ENCODE measurements at regions not wholly inside any gene's neighbourhood (a gene's known extent, or its start where the extent isn't known, plus 50 kb on each side); places are given as distances from the start of the nearest gene placed in this dataset.

DNA sequence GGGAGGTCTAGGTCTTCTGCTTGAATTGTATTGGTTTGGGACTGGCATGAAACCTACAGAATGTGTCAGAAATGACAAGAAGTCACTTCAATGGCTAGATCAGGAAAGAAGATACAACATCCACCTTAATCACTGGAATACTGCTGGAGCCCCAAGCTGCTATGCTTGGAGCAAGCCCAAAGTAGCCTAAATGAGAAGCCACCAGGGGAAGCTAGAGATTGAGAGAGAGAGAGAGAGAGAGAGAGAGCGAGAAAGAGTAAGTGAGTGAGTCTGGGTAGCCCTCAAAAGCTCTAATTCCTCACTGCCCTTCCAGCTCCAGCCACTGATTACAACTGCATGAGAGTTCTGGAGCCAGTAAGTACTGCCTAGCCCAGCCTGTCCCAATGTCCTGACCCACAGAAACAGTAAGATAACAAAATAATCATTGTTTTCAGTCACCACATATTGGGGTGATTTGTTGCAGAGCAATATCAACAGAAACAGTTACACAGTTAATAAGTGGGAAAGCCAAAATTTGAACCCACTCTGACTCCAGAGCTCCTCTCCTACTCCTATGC, 529.2 kb upstream of the GOLIM4 start:
- no peak for FAIRE-seq

DNA sequence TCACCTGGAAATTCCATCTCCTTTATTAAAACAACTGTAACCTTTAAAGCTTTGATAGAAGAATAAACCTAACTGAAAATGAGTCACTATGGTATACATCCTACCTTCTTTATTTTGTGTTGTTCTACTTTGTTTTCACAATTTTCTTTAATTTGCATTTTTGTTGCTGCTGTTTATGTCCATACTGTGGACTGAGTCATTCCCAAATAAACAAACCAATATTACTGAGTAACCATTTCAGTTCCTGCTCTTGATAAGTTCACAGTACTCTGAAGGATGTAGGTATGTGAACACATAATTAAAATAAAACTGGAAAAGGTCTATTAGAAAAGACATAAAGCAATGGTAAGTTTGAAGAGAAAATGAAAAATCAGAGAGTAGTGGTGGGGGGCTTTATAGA, 528.5 kb upstream of the GOLIM4 start:
- no peak for FAIRE-seq

DNA sequence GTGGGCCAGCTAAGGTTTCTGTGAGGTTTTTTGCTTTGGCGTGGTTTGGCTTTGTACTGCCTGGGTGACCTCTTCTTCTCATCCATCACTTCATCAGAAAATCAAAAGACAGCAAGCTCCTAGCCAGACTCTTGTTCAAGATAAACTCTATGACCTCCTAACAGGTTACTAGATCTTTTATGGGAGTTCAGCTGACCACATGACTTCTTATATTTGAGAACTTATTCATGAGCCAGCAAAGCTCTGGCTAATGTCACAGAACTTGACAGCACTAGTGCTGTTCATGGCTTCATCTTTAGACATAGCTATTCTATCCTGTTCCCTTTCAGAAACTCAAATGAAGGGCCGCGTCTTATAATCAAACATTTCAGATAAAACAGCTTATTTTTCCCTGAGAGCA, 527.1 kb upstream of the GOLIM4 start:
- FAIRE-seq = no peak

DNA sequence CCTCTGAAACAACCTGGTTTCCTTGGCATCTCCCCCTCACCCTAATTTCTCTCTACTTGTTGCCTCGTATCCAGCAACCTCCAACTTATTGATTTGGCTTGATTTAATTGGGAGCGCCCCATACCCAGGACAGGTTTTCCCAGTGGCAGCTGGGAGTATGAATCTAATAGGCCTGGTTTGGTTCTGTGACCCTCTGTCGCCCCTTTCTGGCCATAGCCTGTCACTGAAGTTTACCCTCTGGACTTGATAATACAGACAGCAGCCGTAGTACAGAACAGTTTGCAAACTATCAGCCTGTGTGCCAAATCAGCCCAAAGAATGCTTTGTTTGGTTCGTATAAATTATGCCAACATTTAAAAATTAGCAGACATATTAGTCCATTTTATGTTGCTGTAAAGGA, 525.1 kb upstream of the GOLIM4 start:
- FAIRE-seq = no peak

DNA sequence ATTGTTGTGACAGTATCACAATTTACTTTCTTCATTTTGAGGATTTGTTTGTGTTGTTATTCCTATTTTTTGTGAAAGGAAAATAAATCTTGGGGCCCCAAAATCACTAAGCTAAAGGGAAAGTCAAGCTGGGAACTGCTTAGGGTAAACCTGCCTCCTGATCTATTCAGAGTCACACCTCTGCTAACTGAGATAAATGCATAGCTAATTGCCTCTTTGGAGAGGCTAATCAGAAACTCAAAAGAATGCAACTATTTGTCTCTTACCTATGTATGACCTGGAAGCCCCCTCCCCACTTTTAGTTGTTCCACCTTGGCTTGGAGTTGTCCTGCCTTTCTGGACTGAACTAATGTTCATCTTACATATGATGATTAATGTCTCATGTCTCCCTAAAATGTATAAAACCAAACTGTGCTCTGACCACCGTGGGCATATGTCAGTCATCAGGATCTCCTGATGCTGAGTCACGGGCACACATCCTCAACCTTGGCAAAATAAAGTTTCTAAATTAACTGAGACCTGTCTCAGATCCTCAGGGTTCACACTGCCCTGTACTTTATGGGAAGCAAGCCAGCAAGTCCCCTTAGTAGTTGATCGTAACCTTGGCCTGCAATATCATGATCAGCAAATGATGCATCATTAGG, 523.2 kb upstream of the GOLIM4 start:
- FAIRE-seq = no peak

DNA sequence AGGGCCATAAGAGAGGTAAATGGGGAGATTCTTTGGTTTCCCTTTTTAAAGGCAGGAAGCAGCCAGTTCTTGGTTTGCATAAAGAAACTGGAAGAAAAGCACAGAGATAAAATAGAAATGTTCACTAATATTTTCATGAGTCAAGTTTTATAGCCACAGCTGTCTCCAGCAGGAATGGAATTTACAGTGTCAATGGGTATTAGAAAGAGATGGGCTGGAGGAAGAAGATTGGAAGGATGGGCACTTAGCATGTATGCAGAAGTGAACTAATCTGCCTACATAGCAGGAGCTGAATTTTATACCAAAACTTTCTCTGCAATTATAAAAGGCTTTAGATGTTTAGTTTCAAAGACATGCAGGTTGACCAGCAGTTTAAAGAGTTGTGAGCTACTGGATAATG, 521.9 kb upstream of the GOLIM4 start:
- no peak for FAIRE-seq

DNA sequence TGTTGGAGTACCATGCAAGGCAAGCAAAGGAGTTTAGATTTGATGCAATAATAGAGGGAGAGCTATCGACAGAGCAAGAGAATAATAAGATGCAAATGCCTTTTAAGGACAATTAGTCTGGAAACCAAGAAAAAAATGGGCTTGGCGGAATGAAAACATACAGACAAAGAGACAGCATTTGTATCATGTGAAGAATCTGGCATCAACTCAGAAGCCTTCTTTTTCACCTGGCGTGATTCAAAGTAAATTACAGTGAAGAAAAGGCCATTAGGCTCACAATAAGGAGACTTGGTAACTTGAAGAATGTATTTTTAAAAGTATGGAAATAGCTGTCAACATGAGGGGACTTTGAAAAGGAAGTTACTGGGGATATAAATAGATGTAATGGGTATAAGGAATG, 521.2 kb upstream of the GOLIM4 start:
- no peak for FAIRE-seq

DNA sequence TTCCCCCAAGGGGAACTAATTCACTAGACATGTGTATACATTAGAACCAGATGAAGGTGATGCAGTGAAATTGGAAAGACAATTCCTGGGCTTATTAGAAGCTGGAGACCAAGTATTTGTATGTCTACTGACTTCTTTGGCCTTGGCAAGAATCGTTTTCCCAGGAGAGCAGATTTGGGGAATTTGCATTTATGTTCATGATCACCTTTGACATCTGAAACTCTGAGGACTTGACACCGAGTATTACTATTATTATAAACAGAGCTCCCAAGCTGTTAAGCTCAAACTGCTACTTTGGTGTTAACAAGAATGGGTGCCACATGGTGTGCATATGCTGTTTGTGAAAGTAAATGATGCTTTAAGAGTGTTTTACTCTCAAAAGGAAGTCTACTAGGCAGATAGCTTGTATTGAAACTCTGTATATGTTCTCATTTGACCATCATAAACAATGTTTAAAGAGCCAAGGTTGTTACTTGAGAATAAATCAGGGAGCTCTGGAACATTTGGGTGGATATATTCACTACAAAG, 519.8 kb upstream of the GOLIM4 start:
- FAIRE-seq = no peak

DNA sequence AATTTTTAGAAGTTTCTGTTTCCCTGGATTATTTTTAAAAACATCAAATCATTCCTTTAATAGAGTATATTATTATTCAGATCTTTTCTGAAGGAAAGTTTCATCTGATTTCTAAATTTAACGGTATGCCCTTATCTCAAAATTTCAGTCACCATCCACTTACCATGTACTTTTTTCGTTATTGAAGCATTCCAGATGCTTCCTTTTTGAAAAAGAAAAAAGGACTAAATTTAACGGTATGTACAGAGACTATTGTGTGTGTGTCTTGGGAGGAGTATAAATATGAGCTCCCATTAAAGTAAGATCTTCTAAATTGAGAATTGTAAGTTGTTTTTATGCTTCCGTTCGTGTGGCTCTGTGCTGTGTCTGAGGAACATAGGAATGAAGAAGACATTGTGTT, 517.4 kb upstream of the GOLIM4 start:
- FAIRE-seq = no peak

DNA sequence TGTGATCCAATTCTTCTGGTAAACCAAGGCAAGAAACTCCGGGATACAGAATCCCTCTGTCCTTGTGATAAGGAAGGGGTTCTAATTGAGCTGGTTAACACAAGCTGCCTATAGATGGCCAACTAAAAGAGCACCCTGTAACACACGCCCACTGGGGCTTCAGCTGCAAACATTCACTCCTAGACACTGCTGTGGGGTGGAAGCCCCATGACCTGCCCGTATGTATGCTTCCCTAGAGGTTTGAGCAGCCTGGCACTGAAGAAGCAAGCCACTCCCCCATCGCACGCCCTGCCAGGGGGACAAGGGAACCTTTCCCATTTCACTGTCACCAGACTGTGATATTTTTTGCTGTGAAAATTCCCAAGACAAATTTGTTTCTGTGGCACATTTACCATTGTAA, 516.9 kb upstream of the GOLIM4 start:
- FAIRE-seq = no peak

DNA sequence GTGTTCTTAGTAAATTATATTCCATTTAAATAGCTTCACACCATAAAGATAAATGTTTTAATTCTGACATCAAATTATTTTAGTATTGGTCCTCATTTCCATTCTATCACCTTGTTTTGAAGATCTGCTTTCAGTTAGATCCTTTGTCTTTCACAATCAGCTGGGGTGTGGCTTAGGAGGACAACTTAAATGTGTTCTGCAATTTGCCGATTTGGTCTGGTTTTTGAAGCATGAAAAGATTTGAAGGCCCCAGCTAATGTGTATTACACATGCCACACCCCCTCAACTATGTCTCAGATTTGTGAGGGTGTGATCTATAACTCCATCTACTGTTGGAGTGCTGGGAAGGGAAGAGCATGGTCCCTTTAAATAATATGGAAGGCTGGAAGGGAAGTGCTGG, 516.1 kb upstream of the GOLIM4 start:
- no peak for FAIRE-seq

DNA sequence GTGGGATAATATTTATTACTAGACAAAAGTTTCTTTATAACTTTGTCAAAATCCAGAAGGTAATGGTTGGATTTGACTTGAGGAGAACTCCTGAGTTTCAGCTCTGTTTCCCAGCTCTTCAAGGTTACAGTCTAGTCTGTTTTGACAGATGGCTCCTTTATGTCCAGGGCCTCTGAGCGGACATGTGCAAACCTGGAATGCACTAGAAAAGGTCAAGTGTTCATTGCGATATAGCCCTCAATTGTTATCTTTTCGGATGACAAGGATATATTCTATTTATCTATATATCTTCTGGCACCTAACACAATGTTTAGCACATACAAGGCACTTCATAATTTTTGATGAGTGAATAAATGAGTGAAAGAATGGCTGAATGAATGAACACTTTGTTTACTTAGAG, 513.2 kb upstream of the GOLIM4 start:
- no peak for FAIRE-seq

DNA sequence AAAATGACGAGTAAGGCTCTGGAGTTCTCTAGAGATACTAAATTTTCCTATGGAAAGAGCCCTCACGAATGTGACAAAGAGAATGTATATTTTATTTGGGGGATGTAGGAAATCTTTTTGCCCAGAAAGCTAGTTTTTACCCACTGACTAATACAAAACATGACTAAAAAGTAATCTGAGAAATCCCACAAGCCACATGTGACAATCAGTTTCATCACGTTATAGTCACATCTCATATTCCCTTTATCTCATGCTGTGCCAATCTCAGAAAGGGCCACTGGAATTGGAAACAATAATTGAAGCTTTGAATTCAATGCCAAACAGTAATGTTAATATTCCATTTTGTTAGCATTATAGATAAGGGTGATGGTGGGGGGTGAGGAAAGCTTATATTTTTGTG, 509.0 kb upstream of the GOLIM4 start:
- FAIRE-seq = no peak

DNA sequence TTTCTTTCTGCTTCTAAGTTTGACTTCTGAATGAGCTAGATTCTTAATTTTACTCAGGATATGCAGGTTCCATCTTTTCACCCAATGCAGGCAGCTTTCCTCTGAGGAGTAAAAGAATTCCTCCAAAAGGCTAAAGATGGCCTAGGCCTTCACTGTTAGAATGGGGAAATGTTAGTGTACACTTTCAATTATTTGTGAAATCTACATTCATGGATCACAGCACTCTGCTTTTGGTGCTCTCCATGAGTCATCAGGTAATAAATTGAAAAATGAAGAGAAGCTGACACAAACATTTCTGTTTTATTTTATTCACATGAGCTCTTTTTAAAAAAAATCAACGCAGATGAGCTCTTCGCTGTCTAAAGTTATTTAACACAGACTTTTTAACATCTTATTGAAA, 502.5 kb upstream of the GOLIM4 start:
- FAIRE-seq = no peak

DNA sequence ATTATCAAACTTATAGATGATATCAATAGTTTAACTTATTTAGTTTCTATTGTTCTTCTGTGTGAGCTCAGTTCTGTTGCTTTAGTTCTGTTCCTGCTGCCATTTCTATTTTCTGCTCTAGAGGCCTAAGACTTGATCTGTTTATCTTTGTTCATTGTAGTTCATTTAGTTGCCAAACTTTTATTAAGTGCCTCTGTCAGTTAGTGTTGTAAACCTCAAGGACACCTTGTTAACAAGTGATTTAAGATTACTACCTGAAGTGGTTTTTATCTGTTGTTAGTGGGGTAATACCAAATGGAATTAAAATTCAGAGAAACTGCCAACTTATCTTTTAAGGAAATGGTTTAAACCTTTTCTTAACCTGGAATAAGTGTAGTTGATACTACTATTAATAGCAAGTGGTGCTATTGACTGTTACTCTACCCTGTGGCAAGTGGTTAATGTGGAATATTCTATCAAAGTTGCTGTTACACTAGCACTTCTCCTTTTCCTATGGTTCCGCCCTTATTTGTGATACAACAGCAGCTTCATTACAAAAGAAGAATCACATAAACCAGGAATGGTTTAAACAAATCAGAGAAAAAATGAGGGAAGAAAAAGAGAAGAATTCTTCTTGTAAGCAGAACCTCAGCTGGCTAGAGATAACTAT, 500.6 kb upstream of the GOLIM4 start:
- FAIRE-seq = no peak

DNA sequence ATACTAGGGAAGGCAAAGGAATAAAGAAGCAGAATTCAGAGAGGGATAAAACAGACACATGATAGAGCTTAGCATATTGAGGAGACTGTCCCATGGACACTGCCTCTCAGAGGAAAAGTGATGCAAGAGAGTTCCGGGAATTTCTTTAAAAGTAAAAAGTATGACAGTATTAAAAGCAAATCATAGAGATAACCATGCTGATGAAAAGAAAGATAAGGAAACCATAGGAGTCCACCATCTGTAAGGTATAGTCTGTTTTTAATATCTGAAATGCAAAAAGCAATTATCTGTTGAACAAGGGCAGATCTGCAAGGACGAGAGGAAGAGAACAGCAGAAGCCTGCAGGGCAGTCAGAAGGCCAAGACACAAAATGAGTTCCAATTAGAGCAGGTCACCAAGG, 495.9 kb upstream of the GOLIM4 start:
- no peak for FAIRE-seq

DNA sequence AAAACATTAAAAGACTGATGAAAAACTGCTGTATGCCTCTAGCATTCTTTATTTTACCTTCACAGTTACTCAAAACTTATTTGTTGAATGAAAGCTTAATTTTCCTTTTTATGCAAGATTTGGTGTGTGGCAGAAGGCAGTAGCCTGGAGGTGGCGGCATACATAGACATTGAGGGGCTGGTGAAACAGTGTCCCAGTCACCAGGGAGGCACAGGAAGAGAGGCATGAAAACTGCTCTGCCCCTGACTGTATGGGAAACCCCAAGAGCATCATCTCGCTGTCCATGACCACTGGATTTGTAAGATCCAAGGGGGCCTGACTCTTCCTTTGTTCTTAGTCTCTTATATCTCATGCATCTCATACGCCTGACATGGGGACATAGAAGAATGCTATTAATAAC, 493.7 kb upstream of the GOLIM4 start:
- FAIRE-seq = no peak

DNA sequence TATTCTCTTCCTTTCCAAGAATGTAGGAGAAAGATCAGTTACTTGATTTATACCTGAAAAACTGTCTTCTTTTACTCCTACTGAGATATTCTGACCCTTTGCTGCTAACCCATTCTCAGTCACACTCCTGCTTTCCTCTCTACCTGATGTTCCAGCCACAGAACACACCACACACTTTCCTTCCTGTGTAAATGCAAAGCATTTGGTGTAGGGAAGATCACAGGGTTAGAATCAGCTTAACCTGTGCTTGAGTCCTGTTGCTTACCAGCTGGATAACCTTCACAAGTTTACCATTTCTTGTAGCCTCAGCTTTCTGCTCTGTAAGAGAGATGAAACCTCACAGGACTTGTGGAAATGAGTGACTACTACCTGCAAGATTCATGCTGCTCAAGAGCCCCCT, 489.8 kb upstream of the GOLIM4 start:
- no peak for FAIRE-seq

DNA sequence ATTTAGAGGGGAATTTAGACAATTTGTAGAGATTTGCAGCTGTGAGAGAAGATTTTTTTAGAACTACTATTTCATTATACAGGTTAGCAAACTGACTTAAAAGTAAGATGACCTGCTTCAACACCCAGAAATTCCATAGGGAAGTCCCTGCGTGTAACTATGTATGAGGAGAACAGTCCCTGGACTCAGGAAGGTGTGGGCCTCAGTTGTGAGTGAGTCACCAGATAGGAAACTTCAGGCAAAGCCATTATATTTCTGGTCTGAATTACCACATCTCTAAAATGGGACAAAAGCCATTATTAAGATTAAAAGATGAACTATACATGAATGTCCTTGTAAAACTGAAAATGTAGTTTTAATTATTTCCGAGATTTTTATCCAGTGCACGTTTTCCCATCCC, 488.3 kb upstream of the GOLIM4 start:
- no peak for FAIRE-seq

DNA sequence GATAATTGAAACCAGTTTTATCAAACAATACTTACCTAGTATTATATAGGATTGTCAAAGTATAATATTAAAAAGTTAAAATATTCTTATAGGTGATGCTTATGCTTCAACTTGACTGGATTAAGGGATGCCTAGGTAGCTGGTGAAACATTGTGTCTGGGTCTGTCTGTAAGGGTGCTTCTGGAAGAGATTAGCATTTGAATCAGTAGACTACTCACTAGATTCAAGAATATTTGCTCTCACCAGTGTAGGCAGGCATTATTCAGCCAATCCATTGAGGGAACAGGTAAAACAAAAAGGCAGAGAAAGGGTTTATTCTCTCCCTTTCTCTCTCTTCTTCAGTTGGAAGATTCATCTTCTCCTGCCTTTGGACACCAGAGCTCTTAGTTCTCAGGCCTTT, 486.8 kb upstream of the GOLIM4 start:
- no peak for FAIRE-seq

DNA sequence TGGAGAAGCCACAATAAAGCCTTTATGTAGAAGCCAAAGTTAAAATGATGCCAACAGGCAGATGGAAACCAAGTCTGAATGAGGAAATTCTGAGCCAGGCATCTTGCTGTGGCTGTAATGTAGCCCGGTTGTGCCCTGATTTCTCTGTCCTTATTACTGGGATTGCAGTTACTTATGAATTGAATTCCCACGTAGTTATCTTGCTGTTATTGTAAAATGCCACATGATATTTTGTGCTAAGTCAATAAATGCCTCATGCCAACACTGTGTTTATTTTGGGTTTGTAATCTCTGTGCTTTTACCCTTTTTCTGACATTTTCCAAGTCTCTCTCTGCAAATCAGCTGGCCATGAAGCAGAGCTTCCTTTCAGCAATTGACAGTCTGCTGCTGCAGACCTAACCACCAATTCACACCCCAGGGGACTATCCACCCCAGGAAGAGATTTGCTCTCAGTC, 486.1 kb upstream of the GOLIM4 start:
- no peak for FAIRE-seq

DNA sequence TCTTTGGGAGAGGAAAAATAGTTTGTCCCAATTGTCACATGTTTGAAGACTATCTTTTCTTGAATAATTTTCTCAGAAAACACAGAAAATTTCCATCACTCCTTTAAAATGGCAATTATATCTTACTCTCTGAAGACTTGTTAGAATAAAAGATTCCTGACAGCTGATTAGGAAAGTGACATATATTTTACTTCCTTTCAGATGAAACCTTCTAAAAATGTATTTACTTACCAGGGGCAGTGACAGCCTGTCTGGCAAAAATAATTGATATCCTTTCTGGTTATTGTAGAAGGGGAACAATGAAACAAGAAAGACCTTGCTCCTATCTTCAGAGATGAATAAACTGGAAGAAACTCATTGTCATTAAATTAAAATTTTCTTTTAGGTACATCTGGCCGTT, 483.3 kb upstream of the GOLIM4 start:
- no peak for FAIRE-seq

DNA sequence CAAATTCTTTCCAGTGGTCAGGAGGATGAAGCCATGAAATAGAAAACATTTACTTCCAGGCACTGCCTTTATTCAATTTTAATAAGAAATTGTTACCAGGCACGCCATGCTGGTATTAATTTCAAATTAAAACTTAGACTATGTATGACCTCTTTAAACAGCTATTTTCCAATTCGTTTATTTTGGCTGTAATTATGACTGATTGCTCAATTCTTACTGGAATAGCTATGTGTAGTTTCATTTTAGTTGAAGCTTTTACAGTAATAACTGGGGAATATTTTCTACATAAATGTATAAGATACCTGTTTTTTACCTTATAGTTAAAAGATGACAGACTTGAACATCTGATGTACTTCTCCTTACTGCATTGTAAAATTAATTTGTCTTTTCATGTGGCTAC, 480.0 kb upstream of the GOLIM4 start:
- FAIRE-seq = no peak

DNA sequence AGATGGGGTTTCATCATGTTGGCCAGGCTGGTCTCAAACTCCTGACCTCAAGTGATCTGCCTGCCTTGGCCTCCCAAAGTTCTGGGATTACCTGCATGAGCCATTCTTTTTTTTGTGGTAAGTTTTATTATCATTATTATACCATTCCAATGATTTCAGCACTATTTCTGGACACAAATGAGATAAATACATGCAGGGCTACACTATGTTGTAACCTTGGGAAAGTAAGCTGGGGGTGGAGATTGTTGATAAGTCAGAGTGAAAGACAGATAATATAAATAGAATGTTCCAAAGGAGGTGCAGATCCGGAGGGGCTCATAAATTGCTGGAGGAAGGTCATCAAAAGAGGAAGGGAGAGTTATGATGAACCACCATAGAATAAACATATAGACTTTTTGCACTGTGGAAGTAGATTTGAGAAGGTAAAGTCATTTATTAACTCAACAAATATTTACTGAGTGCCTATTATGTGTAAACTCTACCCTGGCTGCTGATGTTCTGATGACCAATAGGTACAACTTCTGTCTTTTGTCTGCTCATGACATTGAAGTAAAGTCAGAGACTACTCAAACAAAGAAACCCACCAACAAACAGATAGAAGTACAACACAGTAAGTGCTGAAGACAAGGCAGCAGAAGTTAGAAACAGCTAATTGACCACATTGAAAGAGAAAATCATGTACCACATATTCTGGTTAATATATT, 478.9 kb upstream of the GOLIM4 start:
- FAIRE-seq = no peak
